Esophagus muscularis mucosa (tissue), 4 donors: ENCODE measurements at regions not wholly inside any gene's neighbourhood (a gene's known extent, or its start where the extent isn't known, plus 50 kb on each side); places are given as distances from the start of the nearest gene placed in this dataset.

Experiments
- DNase-seq: peaks from one replicate; pipeline ENCODE4 v3.0.0-alpha.2; 2017; ENCODE audit errors: extremely low spot score
- H3K27ac ChIP-seq, 4 donors: fragments of 200-600 bp; sonication (generic); replicated peaks in 1 of 4; 1 replicate in 3 of 4; 2 replicates in 1 of 4; pipeline ENCODE4 v1.5.1; 2016 to 2019; ENCODE audit warnings: mild to moderate bottlenecking in 1 of 4
- H3K27me3 ChIP-seq, 4 donors: fragments of 200-600 bp; sonication (generic); one replicate each; pipeline versions ENCODE4 v1.5.1 to v1.6.0; 2016 to 2019
- H3K36me3 ChIP-seq, 4 donors: fragments of 200-600 bp; sonication (generic); one replicate each; pipeline ENCODE4 v1.5.1; 2016 to 2019
- H3K4me1 ChIP-seq, 4 donors: fragments of 200-600 bp; sonication (generic); one replicate each; pipeline ENCODE4 v1.5.1; 2016 to 2019
- H3K4me3 ChIP-seq, 4 donors: fragments of 200-600 bp; sonication (generic); 1 replicate in 2 of 4; 2 replicates in 2 of 4; pipeline ENCODE4 v1.5.1; 2016 to 2019; ENCODE audit warnings: mild to moderate bottlenecking in 4 of 4, moderate library complexity in 1 of 4
- H3K9me3 ChIP-seq, 4 donors: fragments of 200-600 bp; sonication (generic); 1 replicate in 3 of 4; 2 replicates in 1 of 4; pipeline ENCODE4 v1.5.1; 2016 to 2019
- CTCF ChIP-seq, 3 experiments: fragments of 200-600 bp in 2 of 3; fragments of 450-650 bp in 1 of 3; sonication (generic) in 2 of 3; IDR thresholded peaks; one replicate each; pipeline ENCODE4 v1.5.1; 2017 to 2019; ENCODE audit warnings: antibody characterized with exemption in 3 of 3, mild to moderate bottlenecking in 2 of 3, moderate library complexity in 1 of 3
- EP300 ChIP-seq: sonication (generic); formaldehyde crosslinking; IDR thresholded peaks from one replicate; pipeline ENCODE4 v1.6.1; 2017; ENCODE audit warnings: antibody characterized with exemption
- POLR2A ChIP-seq: fragments of 450-650 bp; IDR thresholded peaks from one replicate; pipeline ENCODE4 v1.6.1; 2017; ENCODE audit warnings: antibody characterized with exemption, moderate library complexity, mild to moderate bottlenecking, low read depth
- POLR2AphosphoS5 ChIP-seq, 2 donors: sonication (generic); formaldehyde crosslinking; IDR thresholded peaks; one replicate each; pipeline ENCODE4 v1.6.1; 2017; ENCODE audit warnings: antibody characterized with exemption in 2 of 2
- WGBS: methylation state at CpG from one replicate; pipeline ENCODE4 v1.1.5; 2018; 5-methylcytosine and 5-hydroxymethylcytosine counted together
- intact Hi-C: fragments of 100-400 bp; cut with DNase I; formaldehyde crosslinking; loops from one replicate; pipeline ENCODE4 v1.15.1; 2023

- no peaks in the 10 kb centered on the region for H3K4me1 ChIP-seq
- no peaks in the 10 kb centered on the region for H3K27me3 ChIP-seq
- 84% methylated on average over 6 of the region's 6 CpGs for WGBS
- TF ChIP-seq CTCF (IDR thresholded peaks at IDR 0.05) (no peak), EP300 (no peak), POLR2AphosphoS5 (IDR thresholded peaks at IDR 0.05) (no peak), POLR2A (no peak)
- H3K36me3 ChIP-seq, result no peaks in the 10 kb centered on the region
- DNase-seq, result no peak
- intact Hi-C loops, result no loop called here
- no peaks in the 10 kb centered on the region for H3K9me3 ChIP-seq
- no peak overlapping the region for H3K4me3 ChIP-seq
- H3K27ac ChIP-seq, result no peak overlapping the region
Measured at GRCh38 chr2:221293949-221294742, 278.0 kb downstream of the EPHA4 start.

GRCh38 chr2:221304916-221305315, 267.2 kb downstream of the EPHA4 start:
- WGBS, result 81% methylated on average over 2 of the region's 2 CpGs
- Histone ChIP-seq H3K27ac (no peak overlapping the region), H3K27me3 (no peaks in the 10 kb centered on the region), H3K4me3 (no peak overlapping the region), H3K36me3 (no peaks in the 10 kb centered on the region), H3K9me3 (no peaks in the 10 kb centered on the region), H3K4me1 (no peaks in the 10 kb centered on the region)
- TF ChIP-seq EP300 (no peak), CTCF (IDR thresholded peaks at IDR 0.05) (no peak), POLR2A (no peak), POLR2AphosphoS5 (IDR thresholded peaks at IDR 0.05) (no peak)
- no peak for DNase-seq
- intact Hi-C loops, result no loop called here

GRCh38 chr2:221308507-221309066, 263.5 kb downstream of the EPHA4 start:
- no peak overlapping the region for H3K4me3 ChIP-seq
- whole genome bisulfite sequencing, result 76% methylated on average over 3 of the region's 4 CpGs
- H3K27ac ChIP-seq, result no peak overlapping the region
- H3K9me3 ChIP-seq, result no peaks in the 10 kb centered on the region
- DNase-seq, result no peak
- no peaks in the 10 kb centered on the region for H3K4me1 ChIP-seq
- TF ChIP-seq POLR2AphosphoS5 (IDR thresholded peaks at IDR 0.05) (no peak), EP300 (no peak), POLR2A (no peak)
- no peaks in the 10 kb centered on the region for H3K27me3 ChIP-seq
- intact Hi-C loops, result no loop called here
- no peaks in the 10 kb centered on the region for H3K36me3 ChIP-seq

GRCh38 chr2:221309892-221310583, 262.1 kb downstream of the EPHA4 start:
- Histone ChIP-seq H3K4me1 (no peaks in the 10 kb centered on the region), H3K4me3 (no peak overlapping the region), H3K9me3 (no peaks in the 10 kb centered on the region), H3K27me3 (no peaks in the 10 kb centered on the region), H3K27ac (no peak overlapping the region), H3K36me3 (no peaks in the 10 kb centered on the region)
- WGBS, result 79% methylated on average over 10 of the region's 10 CpGs
- TF ChIP-seq POLR2AphosphoS5 (IDR thresholded peaks at IDR 0.05), result no peak
- TF ChIP-seq EP300, result no peak
- no peak for TF ChIP-seq POLR2A
- no peak for TF ChIP-seq CTCF (IDR thresholded peaks at IDR 0.05)
- no peak for DNase-seq
- intact Hi-C loops, result no loop called here

- no peak for TF ChIP-seq CTCF (IDR thresholded peaks at IDR 0.05)
- TF ChIP-seq EP300, result no peak
- TF ChIP-seq POLR2AphosphoS5 (IDR thresholded peaks at IDR 0.05), result no peak
- TF ChIP-seq POLR2A, result no peak
- Histone ChIP-seq H3K27me3 (no peaks in the 10 kb centered on the region), H3K4me1 (no peaks in the 10 kb centered on the region), H3K36me3 (no peaks in the 10 kb centered on the region), H3K27ac (no peak overlapping the region), H3K4me3 (no peak overlapping the region), H3K9me3 (no peaks in the 10 kb centered on the region)
- intact Hi-C loops, result no loop called here
- DNase-seq, result no peak
- WGBS, result 100% methylated on average over 1 of the region's 1 CpG
Measured at GRCh38 chr2:221310730-221311129, 261.4 kb downstream of the EPHA4 start.
